Stimulated activated naive CD8-positive, alpha-beta T cell treated with anti-CD3 and anti-CD28 coated beads, Interleukin-15, amount 100 ng/mL, for 72 hours (primary cell): ENCODE measurements at regions not wholly inside any gene's neighbourhood (a gene's known extent, or its start where the extent isn't known, plus 50 kb on each side); places are given as distances from the start of the nearest gene placed in this dataset.
"Not testable (repeated sequence)": the region's sequence is repeated elsewhere in the genome, so short reads cannot be mapped to it uniquely, and the experiment has no call there.

Experiments used
- ATAC-seq: fragments of 150-1000 bp; cut with Tn5 transposase; 2 replicates; pipeline ENCODE4 v1.10.0; 2021; ENCODE audit warnings: mild to moderate bottlenecking, moderate library complexity
- DNase-seq, 2 donors: peaks; one replicate each; pipeline ENCODE4 v3.0.0; 2021 to 2022
- H3K27ac Mint-ChIP-seq, 2 donors: one replicate each; pipeline ENCODE4 v1.8.0; 2022; ENCODE audit warnings: mild to moderate bottlenecking in 2 of 2, mixed read lengths in 2 of 2, moderate library complexity in 2 of 2
- H3K27me3 Mint-ChIP-seq: one replicate; pipeline ENCODE4 v1.8.0; 2022; ENCODE audit warnings: mixed read lengths
- H3K4me1 Mint-ChIP-seq: one replicate; pipeline ENCODE4 v1.8.0; 2022; ENCODE audit warnings: mild to moderate bottlenecking, mixed read lengths
- H3K4me3 Mint-ChIP-seq, 2 donors: one replicate each; pipeline ENCODE4 v1.8.0; 2022; ENCODE audit warnings: mild to moderate bottlenecking in 2 of 2, mixed read lengths in 2 of 2, moderate library complexity in 1 of 2
- H3K9me3 Mint-ChIP-seq, 2 donors: one replicate each; pipeline ENCODE4 v1.8.0; 2022; ENCODE audit warnings: mixed read lengths in 2 of 2

- Mint-ChIP-seq H3K27me3 (no peaks in the 10 kb centered on the region), H3K27ac (no peak overlapping the region), H3K9me3 (peaks cover 5 to 18% of the 10 kb centered on the region in 2 donors), H3K4me3 (no peak overlapping the region), H3K4me1 (no peaks in the 10 kb centered on the region)
- ATAC-seq (no peak), DNase-seq (no peak)
These were observed 79.0 kb upstream of the CDH7 start for GRCh38 chr18:65671621-65672415.

GRCh38 chr18:65670145-65670544, 80.7 kb upstream of the CDH7 start:
- H3K9me3 Mint-ChIP-seq: peaks cover 5 to 18% of the 10 kb centered on the region in 2 donors
- DNase-seq, ATAC-seq, H3K27ac Mint-ChIP-seq, H3K27me3 Mint-ChIP-seq, H3K4me1 Mint-ChIP-seq, H3K4me3 Mint-ChIP-seq: not testable (repeated sequence)

DNA sequence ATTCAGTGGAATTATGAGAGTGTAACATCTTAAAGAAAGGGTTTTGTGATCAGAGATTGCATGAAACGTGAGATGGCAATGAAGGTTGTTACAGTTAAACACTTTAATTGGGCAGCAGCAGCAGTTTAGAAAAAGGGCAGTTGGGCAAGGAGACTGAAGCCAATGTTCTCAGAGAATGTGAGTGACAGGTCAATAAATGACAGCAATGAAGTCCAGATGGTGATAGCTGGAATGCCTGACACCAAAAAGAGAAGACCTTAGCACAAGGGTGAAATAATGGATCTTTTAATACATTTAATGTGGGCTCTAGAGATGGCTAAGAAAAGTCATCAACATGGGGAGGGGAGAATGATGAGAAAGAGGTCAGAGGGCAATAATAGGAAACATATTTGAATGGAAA, 89.4 kb upstream of the CDH7 start:
- Mint-ChIP-seq H3K27ac (no peak overlapping the region), H3K4me1 (no peaks in the 10 kb centered on the region), H3K4me3 (no peak overlapping the region), H3K9me3 (peaks cover 5 to 9% of the 10 kb centered on the region in 2 donors), H3K27me3 (no peaks in the 10 kb centered on the region)
- no peak for DNase-seq
- no peak for ATAC-seq

DNA sequence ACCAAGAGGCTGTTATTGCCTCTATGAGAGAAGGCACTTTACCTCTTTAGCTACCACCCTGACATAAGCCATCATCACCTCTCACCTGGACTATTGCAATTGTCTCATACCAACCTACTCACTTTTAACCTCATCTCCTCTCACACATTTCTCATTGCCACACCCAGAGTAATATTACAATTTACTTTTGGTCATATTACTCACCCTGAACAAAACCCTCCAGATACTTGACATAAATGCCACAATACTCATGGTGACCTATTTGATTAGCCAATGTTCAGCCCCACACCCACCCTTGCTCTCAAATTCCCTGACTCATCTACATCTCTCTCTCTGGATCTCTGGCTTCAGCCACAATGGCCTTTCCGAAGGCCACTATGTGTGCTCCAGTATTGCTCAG, 90.9 kb upstream of the CDH7 start:
- ATAC-seq (no peak), DNase-seq (no peak)
- Mint-ChIP-seq H3K4me1 (no peaks in the 10 kb centered on the region), H3K4me3 (no peak overlapping the region), H3K27ac (no peak overlapping the region), H3K9me3 (peaks cover 5 to 9% of the 10 kb centered on the region in 2 donors), H3K27me3 (no peaks in the 10 kb centered on the region)

- no peaks in the 10 kb centered on the region for H3K4me1 Mint-ChIP-seq
- no peak overlapping the region for H3K27ac Mint-ChIP-seq
- ATAC-seq (no peak), DNase-seq (no peak)
- H3K9me3 Mint-ChIP-seq: peaks cover 5 to 9% of the 10 kb centered on the region in 2 donors
- H3K4me3 Mint-ChIP-seq: no peak overlapping the region
- no peaks in the 10 kb centered on the region for H3K27me3 Mint-ChIP-seq
These were observed 91.5 kb upstream of the CDH7 start for GRCh38 chr18:65659312-65659711.

DNA sequence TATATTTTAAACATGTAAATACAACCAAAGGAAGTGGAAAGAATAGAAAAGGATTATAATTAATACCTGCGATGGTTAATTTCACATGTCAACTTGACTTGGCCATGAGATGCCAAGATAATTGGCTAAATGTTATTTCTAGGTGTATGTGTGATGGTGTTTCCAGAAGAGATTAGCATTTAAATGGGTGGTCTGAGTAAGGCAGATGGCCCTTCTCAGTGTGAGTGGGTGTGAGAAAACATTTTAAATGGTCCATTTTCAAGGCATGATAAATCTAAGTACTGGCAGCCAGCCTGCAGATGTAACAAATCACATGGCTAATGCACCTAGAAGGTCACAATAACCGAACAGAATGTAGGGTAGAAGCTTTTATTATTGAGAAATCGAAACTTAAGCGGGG, 99.6 kb upstream of the CDH7 start:
- Mint-ChIP-seq H3K4me3 (no peak overlapping the region), H3K27ac (no peak overlapping the region), H3K4me1 (no peaks in the 10 kb centered on the region), H3K27me3 (no peaks in the 10 kb centered on the region), H3K9me3 (no peaks in the 10 kb centered on the region)
- ATAC-seq (no peak), DNase-seq (no peak)

DNA sequence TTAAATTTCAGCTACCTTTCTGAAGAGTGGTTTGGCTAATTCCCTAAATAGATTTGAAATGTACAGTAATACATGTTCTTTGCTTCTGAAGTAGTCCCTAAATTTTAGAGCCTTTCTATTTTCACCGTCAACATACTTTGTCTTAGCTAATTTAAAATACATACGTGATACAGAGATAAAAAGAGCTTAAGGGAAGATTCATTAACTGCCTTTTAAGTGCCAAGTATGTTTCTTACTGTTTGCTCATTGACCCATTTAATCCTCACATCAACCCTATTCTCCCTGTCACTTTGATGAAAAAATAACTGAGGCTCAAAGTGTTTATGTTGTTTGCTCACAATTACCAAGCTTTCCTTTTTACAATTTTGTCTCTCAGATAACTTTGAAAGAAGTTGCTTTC, 118.6 kb upstream of the CDH7 start:
- DNase-seq (no peak), ATAC-seq (no peak)
- Mint-ChIP-seq H3K4me3 (no peak overlapping the region), H3K27me3 (no peaks in the 10 kb centered on the region), H3K9me3 (peaks cover 5 to 16% of the 10 kb centered on the region in 2 donors), H3K27ac (no peak overlapping the region), H3K4me1 (no peaks in the 10 kb centered on the region)

- Mint-ChIP-seq H3K27ac (no peak overlapping the region), H3K4me1 (no peaks in the 10 kb centered on the region), H3K9me3 (peaks cover 5 to 16% of the 10 kb centered on the region in 2 donors), H3K27me3 (no peaks in the 10 kb centered on the region), H3K4me3 (no peak overlapping the region)
- no peak for DNase-seq
- no peak for ATAC-seq
These were observed 119.0 kb upstream of the CDH7 start for GRCh38 chr18:65631766-65632165.

GRCh38 chr18:65628390-65628789, 122.4 kb upstream of the CDH7 start:
- no peak overlapping the region for H3K27ac Mint-ChIP-seq
- ATAC-seq: no peak
- H3K27me3 Mint-ChIP-seq: no peaks in the 10 kb centered on the region
- H3K4me1 Mint-ChIP-seq: no peaks in the 10 kb centered on the region
- H3K9me3 Mint-ChIP-seq: peaks cover 0 to 5% of the 10 kb centered on the region in 2 donors
- no peak overlapping the region for H3K4me3 Mint-ChIP-seq
- DNase-seq: no peak

DNA sequence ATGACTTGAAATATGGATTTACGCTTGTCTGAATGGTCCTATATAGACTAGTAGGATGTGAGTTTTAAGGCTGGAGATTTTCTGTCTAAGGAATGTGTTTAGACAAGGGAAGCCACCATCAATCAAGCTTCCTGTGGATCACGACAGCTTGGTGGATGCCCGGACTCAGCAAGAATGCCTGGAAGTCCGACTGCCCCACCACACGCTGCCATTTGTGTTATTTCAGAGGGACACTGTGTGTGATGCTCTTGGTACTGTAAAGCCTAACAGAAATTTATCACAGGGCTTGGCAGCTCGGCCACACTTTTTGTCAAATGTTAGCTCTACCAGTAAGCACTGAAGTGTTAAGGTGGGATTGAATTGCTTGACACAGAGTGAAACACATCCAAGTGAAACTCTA, 127.1 kb upstream of the CDH7 start:
- Mint-ChIP-seq H3K27ac (no peak overlapping the region), H3K4me3 (no peak overlapping the region), H3K9me3 (peaks cover 2 to 23% of the 10 kb centered on the region in 2 donors), H3K4me1 (no peaks in the 10 kb centered on the region), H3K27me3 (no peaks in the 10 kb centered on the region)
- DNase-seq (no peak), ATAC-seq (no peak)

DNA sequence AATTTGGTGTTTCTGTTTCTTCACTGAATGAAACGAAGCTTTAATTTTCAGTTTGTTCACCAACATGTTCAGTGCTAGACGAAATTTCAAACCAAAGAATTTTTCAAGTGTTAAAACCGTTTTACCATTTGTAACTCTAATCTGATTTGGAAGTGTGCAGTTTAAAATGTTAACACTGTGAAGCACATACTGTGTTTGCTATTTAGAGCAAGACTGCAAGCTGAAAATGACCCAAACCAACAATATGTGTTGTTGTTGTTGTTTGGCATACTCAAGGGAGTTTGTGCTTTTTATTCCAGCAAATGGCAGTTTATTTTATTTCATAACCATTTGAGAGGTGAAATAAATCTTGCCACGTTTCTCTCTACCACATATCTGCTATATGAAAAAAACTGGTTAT, 128.4 kb upstream of the CDH7 start:
- no peaks in the 10 kb centered on the region for H3K4me1 Mint-ChIP-seq
- H3K27ac Mint-ChIP-seq: no peak overlapping the region
- DNase-seq (no peak), ATAC-seq (no peak)
- peaks cover 12 to 26% of the 10 kb centered on the region in 2 donors for H3K9me3 Mint-ChIP-seq
- no peaks in the 10 kb centered on the region for H3K27me3 Mint-ChIP-seq
- H3K4me3 Mint-ChIP-seq: no peak overlapping the region

DNA sequence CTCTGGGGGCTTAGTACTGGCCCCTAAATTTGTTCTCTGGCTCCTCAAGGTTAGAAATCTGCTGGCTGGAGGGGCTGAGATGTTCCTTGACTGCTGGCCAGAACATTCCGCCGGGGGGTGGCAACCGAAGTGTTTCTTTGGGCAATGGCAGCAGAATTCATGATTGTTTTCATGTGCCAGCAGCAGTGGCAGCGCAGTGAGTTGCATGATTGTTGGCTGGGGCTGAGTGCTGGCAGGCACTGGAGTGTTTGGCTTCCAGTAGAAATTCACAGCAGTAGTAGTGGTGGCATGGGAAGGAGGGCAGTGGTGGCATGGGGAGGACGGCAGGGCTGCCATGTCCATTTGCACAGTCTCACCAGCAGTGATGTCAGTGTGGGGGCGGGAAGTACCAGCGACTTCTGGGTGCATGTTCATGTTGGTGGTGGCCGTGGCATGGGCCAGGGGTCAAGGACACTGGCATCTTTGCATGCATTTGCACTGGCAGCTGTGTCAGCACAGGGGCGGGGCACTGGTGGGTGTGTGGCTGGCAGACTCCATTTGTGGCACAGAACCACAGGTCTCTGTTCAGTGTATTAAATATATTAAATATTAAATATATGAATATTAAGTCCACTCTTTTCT, 130.6 kb upstream of the CDH7 start:
- Mint-ChIP-seq H3K4me3 (no peak overlapping the region), H3K4me1 (no peaks in the 10 kb centered on the region), H3K27ac (no peak overlapping the region), H3K9me3 (peaks cover 21 to 27% of the 10 kb centered on the region in 2 donors), H3K27me3 (no peaks in the 10 kb centered on the region)
- DNase-seq (no peak), ATAC-seq (no peak)

DNA sequence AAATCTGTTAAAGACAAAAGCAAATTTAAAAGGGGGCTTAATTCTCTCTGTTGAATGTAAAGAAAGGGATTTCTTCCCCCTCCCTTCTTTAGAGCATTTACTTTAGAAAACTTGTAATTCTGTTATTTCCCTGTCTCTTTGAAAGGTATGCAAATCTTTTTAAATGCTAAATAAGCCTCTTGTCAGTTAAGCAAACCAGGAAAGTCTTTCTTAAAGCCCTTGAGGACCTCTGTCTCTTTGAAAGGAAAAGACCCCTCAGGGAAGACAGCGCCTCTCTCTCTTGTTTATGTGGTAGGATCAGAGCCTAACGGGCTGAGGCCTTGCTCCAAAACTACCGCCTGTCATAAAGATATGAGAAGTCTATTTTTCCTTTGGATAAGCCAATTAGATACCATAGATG, 139.9 kb upstream of the CDH7 start:
- no peak for ATAC-seq
- Mint-ChIP-seq H3K27ac (no peak overlapping the region), H3K4me1 (no peaks in the 10 kb centered on the region), H3K4me3 (no peak overlapping the region), H3K27me3 (no peaks in the 10 kb centered on the region), H3K9me3 (peaks cover 6 to 15% of the 10 kb centered on the region in 2 donors)
- no peak for DNase-seq

DNA sequence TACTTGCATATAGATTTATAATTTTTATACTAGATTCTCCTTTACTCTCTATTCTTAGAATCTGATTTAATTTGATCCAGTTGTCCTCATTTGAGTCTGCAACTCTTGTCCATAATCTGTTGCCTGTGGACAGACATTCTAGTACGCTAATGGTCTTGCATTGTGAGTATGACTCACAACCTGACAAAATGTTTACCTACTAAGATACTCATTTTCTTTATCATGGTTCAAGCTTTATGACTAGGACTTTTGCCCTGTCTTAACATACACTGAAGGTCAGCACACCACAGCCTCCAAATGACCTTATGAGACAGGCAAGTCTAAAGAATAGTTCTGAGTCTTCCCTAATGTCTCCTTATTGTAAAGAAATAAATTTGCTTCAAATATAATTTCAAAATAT, 142.3 kb upstream of the CDH7 start:
- no peak for DNase-seq
- no peak overlapping the region for H3K4me3 Mint-ChIP-seq
- no peaks in the 10 kb centered on the region for H3K27me3 Mint-ChIP-seq
- ATAC-seq: no peak
- H3K27ac Mint-ChIP-seq: no peak overlapping the region
- H3K9me3 Mint-ChIP-seq: peaks cover 9 to 25% of the 10 kb centered on the region in 2 donors
- H3K4me1 Mint-ChIP-seq: no peaks in the 10 kb centered on the region

- no peaks in the 10 kb centered on the region for H3K4me1 Mint-ChIP-seq
- H3K27me3 Mint-ChIP-seq: no peaks in the 10 kb centered on the region
- no peak overlapping the region for H3K4me3 Mint-ChIP-seq
- ATAC-seq (no peak), DNase-seq (no peak)
- H3K27ac Mint-ChIP-seq: no peak overlapping the region
- peaks cover 14 to 25% of the 10 kb centered on the region in 2 donors for H3K9me3 Mint-ChIP-seq
These were observed 143.7 kb upstream of the CDH7 start for GRCh38 chr18:65607161-65607560.

- ATAC-seq (no peak), DNase-seq (no peak)
- no peaks in the 10 kb centered on the region for H3K4me1 Mint-ChIP-seq
- H3K27me3 Mint-ChIP-seq: no peaks in the 10 kb centered on the region
- no peak overlapping the region for H3K4me3 Mint-ChIP-seq
- H3K27ac Mint-ChIP-seq: no peak overlapping the region
- peaks cover 14 to 25% of the 10 kb centered on the region in 2 donors for H3K9me3 Mint-ChIP-seq
These were observed 144.2 kb upstream of the CDH7 start for GRCh38 chr18:65606551-65607130.
